Activated naive CD4-positive, alpha-beta T cell treated with anti-CD3 and anti-CD28 coated beads, Interleukin-2, amount 10 ng/mL, durations not matched to agents 7 days and 5 days (primary cell): ENCODE measurements at regions not wholly inside any gene's neighbourhood (a gene's known extent, or its start where the extent isn't known, plus 50 kb on each side); places are given as distances from the start of the nearest gene placed in this dataset.
"Not testable (repeated sequence)": the region's sequence is repeated elsewhere in the genome, so short reads cannot be mapped to it uniquely, and the experiment has no call there.

Experiments
- CTCF ChIA-PET: fragments of 350-600 bp; sonication (Branson Sonifier 250); formaldehyde crosslinking; loops from one replicate; lab custom pipeline; 2021; ENCODE audit warnings: antibody characterized with exemption; lab: Charles Lee
- DNase-seq: peaks from one replicate; pipeline ENCODE4 v3.0.0-alpha.2; 2020
- H3K27ac Mint-ChIP-seq: one replicate; pipeline ENCODE4 v1.8.0; 2021; ENCODE audit warnings: mild to moderate bottlenecking, moderate library complexity, mixed read lengths
- H3K27me3 Mint-ChIP-seq: one replicate; pipeline ENCODE4 v1.8.0; 2021; ENCODE audit warnings: mild to moderate bottlenecking, mixed read lengths
- H3K36me3 Mint-ChIP-seq: one replicate; pipeline ENCODE4 v1.8.0; 2021; ENCODE audit warnings: mixed read lengths
- H3K4me1 Mint-ChIP-seq: one replicate; pipeline ENCODE4 v1.8.0; 2021; ENCODE audit warnings: mixed read lengths
- H3K4me3 Mint-ChIP-seq: one replicate; pipeline ENCODE4 v1.8.0; 2021; ENCODE audit warnings: mild to moderate bottlenecking, moderate library complexity, mixed read lengths
- H3K9me3 Mint-ChIP-seq: one replicate; pipeline ENCODE4 v1.8.0; 2021; ENCODE audit warnings: mixed read lengths

- Mint-ChIP-seq H3K27ac (no peak overlapping the region), H3K27me3 (no peaks in the 10 kb centered on the region), H3K9me3 (no peaks in the 10 kb centered on the region), H3K36me3 (no peaks in the 10 kb centered on the region), H3K4me3 (no peak overlapping the region), H3K4me1 (no peaks in the 10 kb centered on the region)
- no peak for DNase-seq
- CTCF ChIA-PET, result no interaction called here
Measured at GRCh38 chr13:37484056-37484455, 114.5 kb downstream of the POSTN start.

- Mint-ChIP-seq H3K27me3 (no peaks in the 10 kb centered on the region), H3K36me3 (no peaks in the 10 kb centered on the region), H3K9me3 (peaks cover 2% of the 10 kb centered on the region), H3K27ac (no peak overlapping the region), H3K4me1 (no peaks in the 10 kb centered on the region), H3K4me3 (no peak overlapping the region)
- DNase-seq, result no peak
- CTCF ChIA-PET, result no interaction called here
Measured at GRCh38 chr13:37482331-37482730, 116.2 kb downstream of the POSTN start.

GRCh38 chr13:37481885-37482227, 116.7 kb downstream of the POSTN start:
- CTCF ChIA-PET, result no interaction called here
- H3K4me3 Mint-ChIP-seq, result no peak overlapping the region
- H3K27me3 Mint-ChIP-seq, result no peaks in the 10 kb centered on the region
- peaks cover 2% of the 10 kb centered on the region for H3K9me3 Mint-ChIP-seq
- DNase-seq, result no peak
- no peaks in the 10 kb centered on the region for H3K36me3 Mint-ChIP-seq
- no peak overlapping the region for H3K27ac Mint-ChIP-seq
- no peaks in the 10 kb centered on the region for H3K4me1 Mint-ChIP-seq

- H3K36me3 Mint-ChIP-seq, result no peaks in the 10 kb centered on the region
- H3K9me3 Mint-ChIP-seq, result peaks cover 2% of the 10 kb centered on the region
- H3K27ac Mint-ChIP-seq, result no peak overlapping the region
- H3K4me1 Mint-ChIP-seq, result no peaks in the 10 kb centered on the region
- no peaks in the 10 kb centered on the region for H3K27me3 Mint-ChIP-seq
- CTCF ChIA-PET, result no interaction called here
- H3K4me3 Mint-ChIP-seq, result no peak overlapping the region
- no peak for DNase-seq
Measured at GRCh38 chr13:37481011-37481884, 117.3 kb downstream of the POSTN start.

GRCh38 chr13:37479916-37480315, 118.7 kb downstream of the POSTN start:
- CTCF ChIA-PET, result no interaction called here
- Mint-ChIP-seq H3K27ac (no peak overlapping the region), H3K27me3 (no peaks in the 10 kb centered on the region), H3K9me3 (peaks cover 2% of the 10 kb centered on the region), H3K4me3 (no peak overlapping the region), H3K36me3 (no peaks in the 10 kb centered on the region), H3K4me1 (no peaks in the 10 kb centered on the region)
- no peak for DNase-seq

- H3K36me3 Mint-ChIP-seq, result no peaks in the 10 kb centered on the region
- CTCF ChIA-PET, result no interaction called here
- no peak overlapping the region for H3K4me3 Mint-ChIP-seq
- no peaks in the 10 kb centered on the region for H3K27me3 Mint-ChIP-seq
- no peak overlapping the region for H3K27ac Mint-ChIP-seq
- no peak for DNase-seq
- no peaks in the 10 kb centered on the region for H3K4me1 Mint-ChIP-seq
- H3K9me3 Mint-ChIP-seq, result peaks cover 8% of the 10 kb centered on the region
Measured at GRCh38 chr13:37476874-37477273, 121.7 kb downstream of the POSTN start.

- no peaks in the 10 kb centered on the region for H3K27me3 Mint-ChIP-seq
- no peak overlapping the region for H3K27ac Mint-ChIP-seq
- CTCF ChIA-PET, result no interaction called here
- no peaks in the 10 kb centered on the region for H3K4me1 Mint-ChIP-seq
- H3K9me3 Mint-ChIP-seq, result peaks cover 9% of the 10 kb centered on the region
- no peaks in the 10 kb centered on the region for H3K36me3 Mint-ChIP-seq
- DNase-seq, result no peak
- H3K4me3 Mint-ChIP-seq, result no peak overlapping the region
Measured at GRCh38 chr13:37475966-37476365, 122.6 kb downstream of the POSTN start.

GRCh38 chr13:37475151-37475550, 123.4 kb downstream of the POSTN start:
- Mint-ChIP-seq H3K27ac (no peak overlapping the region), H3K9me3 (peaks cover 9% of the 10 kb centered on the region), H3K4me3 (no peak overlapping the region), H3K4me1 (no peaks in the 10 kb centered on the region), H3K36me3 (no peaks in the 10 kb centered on the region), H3K27me3 (no peaks in the 10 kb centered on the region)
- CTCF ChIA-PET, result no interaction called here
- no peak for DNase-seq

- Mint-ChIP-seq H3K27ac (no peak overlapping the region), H3K36me3 (no peaks in the 10 kb centered on the region), H3K4me1 (no peaks in the 10 kb centered on the region), H3K27me3 (no peaks in the 10 kb centered on the region), H3K9me3 (peaks cover 10% of the 10 kb centered on the region), H3K4me3 (no peak overlapping the region)
- CTCF ChIA-PET, result no interaction called here
- no peak for DNase-seq
Measured at GRCh38 chr13:37473035-37473434, 125.5 kb downstream of the POSTN start.

- DNase-seq, H3K4me3 Mint-ChIP-seq, H3K36me3 Mint-ChIP-seq, H3K27me3 Mint-ChIP-seq, H3K4me1 Mint-ChIP-seq, CTCF ChIA-PET, H3K27ac Mint-ChIP-seq: not testable (repeated sequence)
- peaks cover 10% of the 10 kb centered on the region for H3K9me3 Mint-ChIP-seq
Measured at GRCh38 chr13:37472266-37472665, 126.3 kb downstream of the POSTN start.

GRCh38 chr13:37460166-37460565, 138.4 kb downstream of the POSTN start:
- no peak overlapping the region for H3K4me3 Mint-ChIP-seq
- H3K27ac Mint-ChIP-seq, result no peak overlapping the region
- CTCF ChIA-PET, result no interaction called here
- peaks cover 11% of the 10 kb centered on the region for H3K9me3 Mint-ChIP-seq
- H3K27me3 Mint-ChIP-seq, result no peaks in the 10 kb centered on the region
- no peak for DNase-seq
- no peaks in the 10 kb centered on the region for H3K4me1 Mint-ChIP-seq
- no peaks in the 10 kb centered on the region for H3K36me3 Mint-ChIP-seq

GRCh38 chr13:37457612-37458011, 141.0 kb downstream of the POSTN start:
- peaks cover 12% of the 10 kb centered on the region for H3K9me3 Mint-ChIP-seq
- H3K4me1 Mint-ChIP-seq, result no peaks in the 10 kb centered on the region
- CTCF ChIA-PET, result no interaction called here
- no peak for DNase-seq
- no peaks in the 10 kb centered on the region for H3K36me3 Mint-ChIP-seq
- H3K27me3 Mint-ChIP-seq, result no peaks in the 10 kb centered on the region
- H3K4me3 Mint-ChIP-seq, result no peak overlapping the region
- H3K27ac Mint-ChIP-seq, result no peak overlapping the region

- H3K9me3 Mint-ChIP-seq, result peaks cover 12% of the 10 kb centered on the region
- H3K27me3 Mint-ChIP-seq, result no peaks in the 10 kb centered on the region
- no peak overlapping the region for H3K4me3 Mint-ChIP-seq
- no peak overlapping the region for H3K27ac Mint-ChIP-seq
- CTCF ChIA-PET, result no interaction called here
- no peaks in the 10 kb centered on the region for H3K4me1 Mint-ChIP-seq
- no peak for DNase-seq
- H3K36me3 Mint-ChIP-seq, result no peaks in the 10 kb centered on the region
Measured at GRCh38 chr13:37456506-37456905, 142.1 kb downstream of the POSTN start.

- Mint-ChIP-seq H3K4me3 (no peak overlapping the region), H3K27me3 (no peaks in the 10 kb centered on the region), H3K27ac (no peak overlapping the region), H3K36me3 (no peaks in the 10 kb centered on the region), H3K4me1 (no peaks in the 10 kb centered on the region), H3K9me3 (peaks cover 12% of the 10 kb centered on the region)
- no peak for DNase-seq
- CTCF ChIA-PET, result no interaction called here
Measured at GRCh38 chr13:37456041-37456440, 142.5 kb downstream of the POSTN start.

GRCh38 chr13:37453246-37453645, 145.3 kb downstream of the POSTN start:
- H3K4me3 Mint-ChIP-seq, result no peak overlapping the region
- CTCF ChIA-PET, result no interaction called here
- no peaks in the 10 kb centered on the region for H3K27me3 Mint-ChIP-seq
- no peak overlapping the region for H3K27ac Mint-ChIP-seq
- H3K36me3 Mint-ChIP-seq, result no peaks in the 10 kb centered on the region
- DNase-seq, result no peak
- no peaks in the 10 kb centered on the region for H3K4me1 Mint-ChIP-seq
- H3K9me3 Mint-ChIP-seq, result peaks cover 9% of the 10 kb centered on the region
